ENCODE measurements at regions not wholly inside any gene's neighbourhood (a gene's known extent, or its start where the extent isn't known, plus 50 kb on each side); places are given as distances from the start of the nearest gene placed in this dataset.

DNA sequence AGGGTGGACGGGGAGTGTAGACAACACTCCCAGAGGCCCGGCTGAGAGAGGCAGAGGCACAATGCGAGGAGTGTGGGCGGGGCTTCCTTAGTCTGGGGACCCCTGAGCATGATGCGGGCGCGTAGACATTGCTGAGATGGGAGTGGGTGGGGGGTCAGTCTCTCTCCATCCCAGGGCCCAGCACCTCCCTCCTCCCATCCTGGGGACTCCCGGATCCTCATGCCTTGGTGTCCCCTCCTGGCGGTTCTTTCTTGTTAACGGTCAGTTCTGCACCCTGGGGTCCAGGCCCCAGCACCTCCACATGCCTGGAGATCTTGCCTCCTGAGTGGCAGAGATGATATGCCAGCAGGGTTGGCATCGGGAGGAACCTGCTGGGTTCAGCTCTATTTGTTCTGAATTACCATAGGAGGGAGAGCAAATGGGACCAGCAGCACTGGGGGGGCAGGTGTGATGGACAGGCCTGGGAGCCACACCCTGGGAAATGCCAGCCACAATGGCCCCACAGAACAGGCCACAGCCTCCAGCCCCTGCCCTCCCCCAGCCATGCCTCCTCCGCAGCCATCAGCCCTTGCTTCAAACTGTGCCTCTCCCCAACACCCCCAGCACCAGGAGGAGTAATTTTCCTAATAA lies 55.7 kb downstream of the RTL6 start:
- DNase-seq (ENCODE audit: low read depth, low spot score) = no peak
- no peak overlapping the region for H3K4me3 ChIP-seq (ENCODE audit: low read length)

- H3K4me3 ChIP-seq (ENCODE audit: low read length) = no peak overlapping the region
- no peak for DNase-seq (ENCODE audit: low read depth, low spot score)
Observed at GRCh38 chr22:44441401-44442185, 56.4 kb downstream of the RTL6 start.

GRCh38 chr22:44440224-44441160 lies 57.5 kb downstream of the RTL6 start:
- H3K4me3 ChIP-seq (ENCODE audit: low read length) = no peak overlapping the region
- DNase-seq (ENCODE audit: low read depth, low spot score) = no peak

DNA sequence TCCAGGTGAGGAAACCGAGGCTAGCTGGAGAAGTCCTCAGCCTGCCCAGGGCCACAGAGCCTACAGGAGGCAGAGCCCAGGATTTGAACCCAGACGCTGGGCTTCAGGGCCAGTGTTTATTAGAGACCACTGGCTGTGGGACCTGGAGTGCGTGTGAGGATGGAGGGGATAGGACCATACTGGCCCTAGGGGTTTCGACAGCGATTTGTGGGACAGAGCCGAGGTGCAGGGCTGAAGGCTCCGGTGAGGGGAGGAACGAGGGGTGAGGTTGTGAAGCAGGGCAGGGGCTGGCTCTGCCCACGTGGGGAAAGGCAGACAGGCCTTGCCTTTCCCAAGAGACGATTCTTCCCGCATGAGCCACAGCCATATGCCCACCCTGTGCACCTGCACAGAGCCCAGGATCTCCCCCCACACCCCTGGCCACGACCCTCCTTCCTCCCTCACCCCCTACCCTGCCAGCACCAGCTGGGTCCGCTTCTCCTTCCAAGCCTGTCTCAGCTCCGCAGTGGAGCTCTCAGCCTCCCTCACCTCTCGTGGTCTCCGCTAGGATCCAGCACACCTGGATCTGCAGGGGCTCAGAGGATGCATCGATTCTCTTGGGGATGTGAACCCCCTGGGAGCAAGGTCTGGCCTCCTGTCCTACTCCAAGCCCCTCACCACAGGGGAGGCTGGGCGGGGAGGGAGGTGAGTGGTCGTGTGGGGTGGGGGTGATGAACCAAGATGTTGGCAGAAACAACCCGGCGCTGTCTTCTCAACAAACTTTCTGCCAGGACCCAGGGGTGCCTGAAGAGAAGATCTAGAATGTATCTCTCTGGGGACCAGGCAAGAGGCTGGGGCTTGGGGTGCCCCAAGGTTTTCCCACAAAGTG lies 58.4 kb downstream of the RTL6 start:
- no peak overlapping the region for H3K4me3 ChIP-seq (ENCODE audit: low read length)
- no peak for DNase-seq (ENCODE audit: low read depth, low spot score)

DNA sequence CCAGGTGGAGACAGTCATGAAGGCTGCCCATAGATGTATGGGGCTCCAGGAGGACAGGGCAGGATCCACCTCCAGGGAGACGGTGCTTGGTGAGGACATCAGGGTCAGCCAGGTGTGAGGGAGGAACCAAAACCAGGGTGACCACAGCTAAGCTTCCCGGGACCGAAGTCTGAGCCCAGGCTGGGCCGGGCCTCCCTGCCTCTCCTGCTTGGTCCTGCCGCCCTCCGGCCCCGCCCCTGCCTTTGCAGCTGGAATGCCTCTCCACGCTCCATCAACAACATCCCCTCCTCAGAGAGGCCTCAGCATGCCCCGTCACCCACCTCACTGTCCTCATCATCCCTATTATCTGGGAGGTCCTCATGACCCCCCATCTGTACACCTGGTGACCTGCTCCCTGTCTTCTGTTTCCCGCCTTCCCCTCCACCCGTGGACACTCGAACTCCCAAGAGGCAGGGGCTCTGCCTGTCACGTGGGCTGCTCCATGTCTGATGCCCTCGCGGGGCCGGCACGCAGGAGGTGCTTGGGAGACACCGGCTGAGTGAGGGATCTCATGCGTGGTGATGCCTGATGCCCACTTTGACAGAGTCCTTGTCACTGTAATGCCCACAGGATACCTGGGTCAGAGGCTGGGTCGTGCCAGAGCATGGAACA lies 59.4 kb downstream of the RTL6 start:
- DNase-seq (ENCODE audit: low read depth, low spot score) = no peak
- H3K4me3 ChIP-seq (ENCODE audit: low read length) = no peak overlapping the region

- H3K4me3 ChIP-seq (ENCODE audit: low read length) = no peak overlapping the region
- DNase-seq (ENCODE audit: low read depth, low spot score) = no peak
Observed at GRCh38 chr22:44438056-44438455, 60.0 kb downstream of the RTL6 start.

GRCh38 chr22:44437216-44438055 lies 60.6 kb downstream of the RTL6 start:
- DNase-seq (ENCODE audit: low read depth, low spot score) = no peak
- H3K4me3 ChIP-seq (ENCODE audit: low read length) = no peak overlapping the region

- no peak for DNase-seq (ENCODE audit: low read depth, low spot score)
Observed at GRCh38 chr22:44436736-44437135, 61.3 kb downstream of the RTL6 start.

DNA sequence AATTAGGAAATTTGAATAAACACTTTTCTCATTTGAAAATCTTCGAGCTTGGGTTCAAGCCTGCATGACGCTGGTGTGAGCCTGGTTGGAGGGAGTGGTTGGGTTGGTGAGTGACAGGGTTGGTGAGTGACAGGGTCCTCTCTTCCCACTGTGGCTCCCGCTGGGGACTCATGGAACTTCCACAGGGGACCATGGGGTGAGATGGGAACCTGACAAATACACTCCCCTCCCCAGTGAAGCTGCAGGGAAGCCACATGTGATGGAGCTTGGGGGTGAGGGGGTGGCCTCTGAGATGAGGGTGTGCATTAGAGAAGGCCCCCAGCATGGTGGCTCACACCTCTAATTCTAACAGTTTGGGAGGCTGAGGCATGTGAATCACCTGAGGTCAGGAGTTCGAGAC lies 66.8 kb downstream of the RTL6 start:
- no peak overlapping the region for H3K4me3 ChIP-seq (ENCODE audit: low read length)

More at GRCh38 chr22:44436736-44437135, 61.3 kb downstream of the RTL6 start:
- no peak overlapping the region for H3K4me3 ChIP-seq (ENCODE audit: low read length)

DNA sequence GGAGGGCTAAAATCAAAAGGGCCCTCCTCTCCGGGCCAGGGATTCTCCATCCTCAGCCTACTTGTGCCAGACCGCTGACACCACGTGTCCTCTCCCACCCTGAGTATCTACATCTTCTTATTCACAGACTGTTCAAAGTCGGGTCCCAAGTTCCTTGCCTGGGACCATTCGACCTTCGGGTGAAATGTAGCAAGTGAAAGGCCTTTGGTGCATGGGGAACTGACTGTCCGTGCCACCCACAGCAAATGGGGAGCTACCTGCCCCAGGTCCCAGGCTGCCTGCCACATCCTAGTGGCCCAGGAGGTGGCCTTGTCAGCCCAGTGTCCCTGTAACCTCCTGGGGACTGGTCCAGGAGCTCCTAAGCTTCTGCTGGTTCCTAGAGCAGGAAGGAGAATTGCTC lies 67.3 kb downstream of the RTL6 start:
- no peak overlapping the region for H3K4me3 ChIP-seq (ENCODE audit: low read length)
- no peak for DNase-seq (ENCODE audit: low read depth, low spot score)

More for the DNA sequence above, 66.8 kb downstream of the RTL6 start:
- DNase-seq (ENCODE audit: low read depth, low spot score) = no peak

DNA sequence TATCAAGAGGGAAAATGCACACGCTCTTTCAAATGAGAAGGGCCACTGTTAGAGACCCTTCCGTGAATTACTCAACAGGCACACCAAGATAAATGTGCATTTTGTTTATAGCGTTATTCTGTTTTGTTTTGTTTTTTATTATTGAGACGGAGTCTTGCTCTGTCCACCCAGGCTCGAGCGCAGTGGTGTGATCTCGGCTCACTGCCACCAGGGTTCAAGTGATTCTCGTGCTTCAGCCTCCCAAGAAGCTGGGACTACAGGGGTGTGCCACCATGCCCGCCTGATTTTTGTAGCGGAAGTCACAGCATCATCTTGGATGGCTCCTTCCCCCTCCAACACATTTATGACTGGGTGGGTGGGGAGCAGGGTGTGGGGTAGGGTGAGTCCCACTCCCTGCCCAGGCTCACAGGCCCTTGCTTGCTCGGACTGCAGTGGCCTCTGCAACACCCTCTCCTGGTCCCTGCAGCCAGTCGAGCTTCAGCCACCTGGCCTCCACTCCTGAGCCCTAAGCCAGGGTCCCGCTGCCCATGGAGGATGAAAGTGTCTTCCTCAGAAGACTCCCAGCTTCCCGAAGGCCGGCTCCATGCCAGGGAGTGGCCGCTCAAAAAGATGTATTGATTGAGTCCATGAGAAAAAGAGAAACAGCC lies 68.0 kb downstream of the RTL6 start:
- H3K4me3 ChIP-seq (ENCODE audit: low read length) = no peak overlapping the region
- DNase-seq (ENCODE audit: low read depth, low spot score) = no peak

DNA sequence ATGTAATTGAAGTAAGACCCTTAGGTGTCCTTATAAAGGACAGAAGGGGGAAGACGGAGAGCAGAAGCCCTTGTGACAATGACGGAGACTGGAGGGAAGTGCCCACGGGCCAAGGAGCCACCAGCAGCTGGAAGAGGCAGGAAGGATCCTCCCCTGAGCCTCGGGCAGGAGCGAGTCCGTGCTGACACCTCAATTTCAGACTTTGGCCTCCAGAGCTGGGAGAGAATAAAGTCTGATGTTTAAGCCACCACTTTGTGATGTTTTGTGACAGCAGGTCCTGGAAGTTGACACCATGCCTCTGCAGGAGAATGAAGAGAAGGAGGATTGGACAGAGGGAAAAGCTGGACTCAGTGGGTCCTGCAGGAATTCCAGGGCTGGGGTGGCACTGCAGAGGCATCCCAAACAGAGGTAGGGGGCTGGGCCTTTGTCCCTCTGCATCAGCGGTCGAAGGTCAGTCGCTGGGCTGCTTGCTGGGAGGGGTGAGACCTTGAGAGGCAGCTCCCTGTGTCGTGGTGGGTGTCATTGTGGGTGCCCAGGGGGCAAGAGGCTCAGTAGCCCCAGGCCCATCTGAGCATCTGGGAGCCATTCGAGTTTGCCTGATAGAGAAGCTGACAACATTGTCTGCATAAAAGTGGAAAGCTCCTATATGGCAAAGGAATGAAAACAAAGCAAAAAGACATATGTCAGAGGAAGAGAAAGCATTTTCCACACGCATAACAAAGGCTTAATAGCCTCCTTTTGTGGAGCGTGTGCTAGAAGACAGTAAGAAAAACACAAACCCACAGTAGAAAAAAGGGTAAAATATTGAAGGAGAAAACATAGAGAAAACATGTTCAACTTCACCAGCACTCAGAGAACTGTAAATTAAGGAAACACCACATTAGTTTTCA lies 68.8 kb downstream of the RTL6 start:
- no peak for DNase-seq (ENCODE audit: low read depth, low spot score)
- no peak overlapping the region for H3K4me3 ChIP-seq (ENCODE audit: low read length)

DNA sequence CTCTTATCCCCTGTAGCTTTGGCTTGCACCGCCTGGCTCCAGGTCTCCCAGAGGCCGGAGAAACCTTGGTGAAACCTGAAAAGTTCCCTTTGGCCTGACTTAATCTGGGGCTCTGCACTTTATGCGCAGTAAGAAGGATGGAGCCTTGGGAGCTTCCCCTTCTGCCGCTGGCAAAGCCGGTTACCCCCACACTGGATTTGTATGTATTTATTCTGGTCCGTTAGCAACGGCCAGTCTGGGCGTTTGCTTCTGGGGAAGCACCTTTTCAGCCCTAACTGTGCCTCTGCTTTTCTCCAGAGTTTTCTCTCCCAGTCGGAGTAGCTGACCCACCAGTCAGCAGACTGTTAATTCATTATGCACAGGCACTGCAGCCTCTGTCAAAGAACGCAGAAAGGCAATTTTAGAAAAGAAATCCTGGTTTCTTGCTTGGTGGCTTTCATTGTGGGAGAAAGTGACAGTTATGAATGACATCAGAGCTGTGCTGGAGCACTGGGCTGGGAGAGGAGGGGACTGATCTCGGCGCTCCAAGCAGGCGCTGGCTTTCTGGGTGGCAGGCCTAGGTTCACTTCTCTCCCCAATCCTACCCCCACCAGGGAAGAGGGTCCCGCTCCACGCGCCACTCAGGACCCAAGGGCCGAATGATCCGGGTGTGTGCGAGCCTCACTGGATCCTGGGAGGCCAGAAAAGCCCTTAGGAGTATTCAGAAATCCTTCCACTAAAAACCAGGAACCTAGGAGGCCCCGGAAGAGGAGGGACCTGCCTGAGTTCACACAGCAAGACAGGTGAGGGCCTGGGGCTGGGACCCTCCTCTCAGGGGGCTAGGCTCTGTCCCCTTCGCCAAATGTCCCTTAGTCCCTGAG lies 70.2 kb downstream of the RTL6 start:
- no peak for DNase-seq (ENCODE audit: low read depth, low spot score)
- no peak overlapping the region for H3K4me3 ChIP-seq (ENCODE audit: low read length)

- DNase-seq (ENCODE audit: low read depth, low spot score) = no peak
- H3K4me3 ChIP-seq (ENCODE audit: low read length) = no peak overlapping the region
Observed at GRCh38 chr22:44426981-44427380, 71.1 kb downstream of the RTL6 start.

DNA sequence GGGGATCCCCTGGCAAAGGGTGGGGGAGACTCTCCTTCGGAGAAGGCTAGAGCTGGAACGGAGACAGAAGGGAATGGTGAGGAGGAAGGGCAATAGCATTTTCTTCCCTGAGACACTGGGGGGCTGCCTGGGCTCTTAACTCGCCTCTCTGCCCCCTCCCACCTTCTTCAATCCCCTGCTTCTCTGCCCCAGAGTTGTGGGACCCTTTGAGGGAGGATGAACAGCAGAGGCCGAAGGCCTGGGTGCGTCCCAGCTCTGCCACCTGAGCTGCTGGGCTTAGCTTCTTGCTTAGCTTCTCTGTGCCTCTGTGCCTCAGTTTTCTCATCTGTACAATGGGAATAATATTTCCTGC lies 72.4 kb downstream of the RTL6 start:
- no peak overlapping the region for H3K4me3 ChIP-seq (ENCODE audit: low read length)
- no peak for DNase-seq (ENCODE audit: low read depth, low spot score)
